Chondrocyte (in vitro differentiated cells): ENCODE measurements at regions not wholly inside any gene's neighbourhood (a gene's known extent, or its start where the extent isn't known, plus 50 kb on each side); places are given as distances from the start of the nearest gene placed in this dataset.
"Not testable (repeated sequence)": the region's sequence is repeated elsewhere in the genome, so short reads cannot be mapped to it uniquely, and the experiment has no call there.

ENCODE experiments used
- DNase-seq: peaks from one replicate; pipeline ENCODE4 v3.0.0; 2021; ENCODE audit warnings: mixed read lengths, low spot score
- H3K27ac Mint-ChIP-seq: one replicate; pipeline ENCODE4 v1.8.0; 2021; ENCODE audit warnings: mild to moderate bottlenecking, moderate library complexity, mixed read lengths; ENCODE audit not compliant: unreplicated experiment
- H3K27me3 Mint-ChIP-seq: 2 replicates; pipeline ENCODE4 v1.8.0; 2021; ENCODE audit warnings: low read depth, mixed read lengths
- H3K36me3 Mint-ChIP-seq: 2 replicates; pipeline ENCODE4 v1.8.0; 2021; ENCODE audit warnings: low read depth, mixed read lengths
- H3K4me1 Mint-ChIP-seq: 2 replicates; pipeline ENCODE4 v1.8.0; 2021; ENCODE audit warnings: low read depth, mild to moderate bottlenecking, mixed read lengths
- H3K4me3 Mint-ChIP-seq: one replicate; pipeline ENCODE4 v1.8.0; 2021; ENCODE audit warnings: mild to moderate bottlenecking, moderate library complexity, mixed read lengths; ENCODE audit not compliant: unreplicated experiment
- H3K9me3 Mint-ChIP-seq: 2 replicates; pipeline ENCODE4 v1.8.0; 2021; ENCODE audit warnings: low read depth, mixed read lengths
- CTCF ChIP-seq: fragments of 200-600 bp; sonication (generic); IDR thresholded peaks from 2 replicates; pipeline ENCODE4 v1.5.0; 2021; ENCODE audit warnings: antibody characterized with exemption, mild to moderate bottlenecking, moderate library complexity

GRCh38 chr22:22166941-22167713 is 77.5 kb upstream of the VPREB1 start:
- no peak for TF ChIP-seq CTCF
- no peaks in the 10 kb centered on the region for H3K9me3 Mint-ChIP-seq
- no peaks in the 10 kb centered on the region for H3K36me3 Mint-ChIP-seq
- no peaks in the 10 kb centered on the region for H3K4me1 Mint-ChIP-seq
- no peak overlapping the region for H3K27ac Mint-ChIP-seq
- DNase-seq = no peak
- no peak overlapping the region for H3K4me3 Mint-ChIP-seq
- H3K27me3 Mint-ChIP-seq = peaks cover 65% of the 10 kb centered on the region

GRCh38 chr22:22165936-22166710 is 78.5 kb upstream of the VPREB1 start:
- H3K36me3 Mint-ChIP-seq = no peaks in the 10 kb centered on the region
- H3K27me3 Mint-ChIP-seq = peaks cover 62% of the 10 kb centered on the region
- no peaks in the 10 kb centered on the region for H3K9me3 Mint-ChIP-seq
- H3K4me3 Mint-ChIP-seq = no peak overlapping the region
- no peak for TF ChIP-seq CTCF
- H3K4me1 Mint-ChIP-seq = no peaks in the 10 kb centered on the region
- no peak for DNase-seq
- no peak overlapping the region for H3K27ac Mint-ChIP-seq

- TF ChIP-seq CTCF = no peak
- Mint-ChIP-seq H3K27ac (no peak overlapping the region), H3K9me3 (peaks cover 2% of the 10 kb centered on the region), H3K4me3 (no peak overlapping the region), H3K27me3 (peaks cover 55% of the 10 kb centered on the region), H3K36me3 (peaks cover 2% of the 10 kb centered on the region), H3K4me1 (no peaks in the 10 kb centered on the region)
- no peak for DNase-seq
Observed at GRCh38 chr22:22164541-22165272, 79.9 kb upstream of the VPREB1 start.

GRCh38 chr22:22161924-22162851 is 82.4 kb upstream of the VPREB1 start:
- Mint-ChIP-seq H3K4me3 (no peak overlapping the region), H3K9me3 (peaks cover 2% of the 10 kb centered on the region), H3K27ac (no peak overlapping the region), H3K4me1 (no peaks in the 10 kb centered on the region), H3K36me3 (peaks cover 2% of the 10 kb centered on the region), H3K27me3 (peaks cover 46% of the 10 kb centered on the region)
- DNase-seq = no peak
- TF ChIP-seq CTCF = no peak

GRCh38 chr22:22160768-22161167 is 83.8 kb upstream of the VPREB1 start:
- not testable (repeated sequence) for DNase-seq, H3K4me3 Mint-ChIP-seq, H3K27ac Mint-ChIP-seq, H3K36me3 Mint-ChIP-seq, H3K4me1 Mint-ChIP-seq, H3K9me3 Mint-ChIP-seq
- peaks cover 41% of the 10 kb centered on the region for H3K27me3 Mint-ChIP-seq
